Neutrophil (primary cell): ENCODE measurements at regions not wholly inside any gene's neighbourhood (a gene's known extent, or its start where the extent isn't known, plus 50 kb on each side); places are given as distances from the start of the nearest gene placed in this dataset.

ENCODE experiments used
- H3K27ac ChIP-seq: fragments of 200-600 bp; sonication (generic); 2 replicates; pipeline ENCODE4 v1.5.1; 2016; ENCODE audit warnings: mild to moderate bottlenecking, moderate library complexity
- H3K27me3 ChIP-seq: fragments of 200-600 bp; sonication (generic); 2 replicates; pipeline ENCODE4 v1.6.0; 2016; ENCODE audit warnings: mild to moderate bottlenecking
- H3K36me3 ChIP-seq: fragments of 200-600 bp; sonication (generic); 2 replicates; pipeline ENCODE4 v1.5.1; 2017
- H3K4me1 ChIP-seq, 2 experiments: fragments of 200-600 bp in 1 of 2; sonication (generic) in 1 of 2; 1 replicate in 1 of 2; 2 replicates in 1 of 2; pipeline versions ENCODE4 v1.5.1 to v1.6.1; 2013 to 2016; ENCODE audit warnings: low read depth in 1 of 2, low read length in 1 of 2, mild to moderate bottlenecking in 1 of 2, moderate library complexity in 1 of 2; ENCODE audit not compliant: control insufficient read depth in 1 of 2, insufficient read depth in 1 of 2
- H3K4me3 ChIP-seq, 2 experiments: fragments of 200-600 bp in 1 of 2; sonication (generic) in 1 of 2; 1 replicate in 1 of 2; 2 replicates in 1 of 2; pipeline ENCODE4 v1.5.1; 2013 to 2016; ENCODE audit warnings: low read depth in 1 of 2, low read length in 1 of 2, mild to moderate bottlenecking in 1 of 2, moderate library complexity in 1 of 2
- H3K9me3 ChIP-seq: fragments of 200-600 bp; sonication (generic); 2 replicates; pipeline ENCODE4 v1.5.1; 2016
- TF ChIP-seq, protein P1 (sequence below): fragments of 200-600 bp; sonication (generic); IDR thresholded peaks from 2 replicates; pipeline ENCODE4 v1.5.1; 2016; ENCODE audit warnings: antibody characterized with exemption

DNA sequence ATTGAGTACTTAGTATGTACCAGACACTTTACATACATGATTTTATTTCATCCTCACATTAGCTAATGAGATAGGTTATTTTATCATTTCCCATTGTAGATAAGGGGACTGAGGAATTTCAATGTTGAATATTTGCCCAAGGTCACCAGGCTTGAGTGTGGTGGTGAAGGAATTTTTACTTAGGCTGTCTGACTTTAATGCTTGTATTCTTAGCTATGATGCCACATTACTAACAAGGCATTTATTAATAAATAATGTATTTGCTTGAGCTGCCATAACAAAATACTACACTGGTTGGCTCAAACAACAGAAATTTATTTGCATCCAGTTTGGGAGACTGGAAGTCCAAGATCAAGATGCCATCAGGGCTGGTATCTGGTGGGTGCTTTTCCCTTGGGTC lies 250.9 kb downstream of the GPD2 start:
- Histone ChIP-seq H3K4me1 (no peaks in the 10 kb centered on the region), H3K36me3 (no peaks in the 10 kb centered on the region), H3K9me3 (no peaks in the 10 kb centered on the region), H3K27ac (no peak overlapping the region), H3K4me3 (no peak overlapping the region), H3K27me3 (no peaks in the 10 kb centered on the region)
- TF ChIP-seq, protein P1, sequence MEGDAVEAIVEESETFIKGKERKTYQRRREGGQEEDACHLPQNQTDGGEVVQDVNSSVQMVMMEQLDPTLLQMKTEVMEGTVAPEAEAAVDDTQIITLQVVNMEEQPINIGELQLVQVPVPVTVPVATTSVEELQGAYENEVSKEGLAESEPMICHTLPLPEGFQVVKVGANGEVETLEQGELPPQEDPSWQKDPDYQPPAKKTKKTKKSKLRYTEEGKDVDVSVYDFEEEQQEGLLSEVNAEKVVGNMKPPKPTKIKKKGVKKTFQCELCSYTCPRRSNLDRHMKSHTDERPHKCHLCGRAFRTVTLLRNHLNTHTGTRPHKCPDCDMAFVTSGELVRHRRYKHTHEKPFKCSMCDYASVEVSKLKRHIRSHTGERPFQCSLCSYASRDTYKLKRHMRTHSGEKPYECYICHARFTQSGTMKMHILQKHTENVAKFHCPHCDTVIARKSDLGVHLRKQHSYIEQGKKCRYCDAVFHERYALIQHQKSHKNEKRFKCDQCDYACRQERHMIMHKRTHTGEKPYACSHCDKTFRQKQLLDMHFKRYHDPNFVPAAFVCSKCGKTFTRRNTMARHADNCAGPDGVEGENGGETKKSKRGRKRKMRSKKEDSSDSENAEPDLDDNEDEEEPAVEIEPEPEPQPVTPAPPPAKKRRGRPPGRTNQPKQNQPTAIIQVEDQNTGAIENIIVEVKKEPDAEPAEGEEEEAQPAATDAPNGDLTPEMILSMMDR: no peak

DNA sequence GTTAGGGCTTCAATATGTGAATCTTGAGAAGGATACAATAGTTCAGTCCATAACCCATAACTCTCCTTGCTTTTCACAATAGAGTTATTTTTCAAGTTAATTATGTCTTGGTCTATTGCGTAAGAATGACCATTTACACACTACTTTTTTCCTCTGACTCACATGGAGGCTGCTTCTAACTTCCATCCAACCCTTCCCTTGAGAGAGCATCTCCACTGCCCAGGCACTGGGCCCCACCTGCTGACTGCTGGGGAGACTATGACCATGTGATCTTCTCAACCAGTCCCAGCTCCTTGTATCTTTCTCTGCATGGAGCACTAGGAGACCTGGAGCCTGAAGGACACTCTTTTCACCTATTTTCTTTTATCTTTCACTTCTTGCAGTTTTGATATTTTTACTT lies 251.5 kb downstream of the GPD2 start:
- TF ChIP-seq, protein P1: no peak
- H3K27me3 ChIP-seq: no peaks in the 10 kb centered on the region

DNA sequence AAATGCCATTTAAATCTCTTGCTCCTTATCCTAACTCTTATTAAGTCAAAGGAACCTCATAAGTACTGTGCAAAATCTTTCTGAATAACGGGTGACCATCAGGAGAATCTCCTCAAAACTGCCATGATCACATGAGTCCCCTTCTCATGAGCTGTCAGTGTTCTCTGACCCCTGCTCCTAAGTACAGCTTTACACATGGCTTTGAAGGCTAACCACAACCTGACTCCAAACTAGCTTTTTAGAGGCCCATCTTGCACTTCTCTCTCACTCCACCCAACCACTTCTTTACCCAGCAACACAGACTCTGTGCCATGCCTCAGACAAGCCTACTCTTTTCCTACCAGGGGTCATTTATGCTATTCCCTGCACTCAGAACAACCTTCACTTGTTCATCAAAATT lies 253.8 kb downstream of the GPD2 start:
- no peak overlapping the region for H3K4me3 ChIP-seq
- H3K9me3 ChIP-seq: no peaks in the 10 kb centered on the region
- H3K27me3 ChIP-seq: no peaks in the 10 kb centered on the region
- TF ChIP-seq, protein P1: no peak
- H3K27ac ChIP-seq: no peak overlapping the region
- H3K4me1 ChIP-seq: no peaks in the 10 kb centered on the region
- H3K36me3 ChIP-seq: no peaks in the 10 kb centered on the region

More for the DNA sequence above, 251.5 kb downstream of the GPD2 start:
- Histone ChIP-seq H3K36me3 (no peaks in the 10 kb centered on the region), H3K9me3 (no peaks in the 10 kb centered on the region), H3K4me1 (no peaks in the 10 kb centered on the region), H3K4me3 (no peak overlapping the region), H3K27ac (no peak overlapping the region)

DNA sequence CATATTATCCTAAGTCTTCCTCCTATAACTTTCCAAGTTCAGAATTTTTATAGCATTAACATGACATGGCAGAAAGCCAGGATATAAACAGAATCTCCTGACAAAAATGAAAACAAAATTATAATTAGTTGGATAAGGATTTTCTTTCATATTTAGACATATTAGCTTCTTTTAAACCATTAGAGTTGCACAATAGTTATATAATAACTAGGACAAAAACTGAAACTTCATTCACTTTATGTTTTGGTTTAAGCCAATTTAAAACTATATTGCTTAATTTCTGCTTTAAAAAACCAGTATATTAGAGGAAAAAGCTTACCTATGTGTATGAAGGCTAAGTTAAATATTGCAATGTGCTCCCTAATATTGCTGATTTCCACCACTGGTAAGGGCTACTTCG lies 254.8 kb downstream of the GPD2 start:
- Histone ChIP-seq H3K4me3 (no peak overlapping the region), H3K9me3 (no peaks in the 10 kb centered on the region), H3K36me3 (no peaks in the 10 kb centered on the region), H3K4me1 (no peaks in the 10 kb centered on the region), H3K27me3 (no peaks in the 10 kb centered on the region), H3K27ac (no peak overlapping the region)
- TF ChIP-seq, protein P1: no peak

DNA sequence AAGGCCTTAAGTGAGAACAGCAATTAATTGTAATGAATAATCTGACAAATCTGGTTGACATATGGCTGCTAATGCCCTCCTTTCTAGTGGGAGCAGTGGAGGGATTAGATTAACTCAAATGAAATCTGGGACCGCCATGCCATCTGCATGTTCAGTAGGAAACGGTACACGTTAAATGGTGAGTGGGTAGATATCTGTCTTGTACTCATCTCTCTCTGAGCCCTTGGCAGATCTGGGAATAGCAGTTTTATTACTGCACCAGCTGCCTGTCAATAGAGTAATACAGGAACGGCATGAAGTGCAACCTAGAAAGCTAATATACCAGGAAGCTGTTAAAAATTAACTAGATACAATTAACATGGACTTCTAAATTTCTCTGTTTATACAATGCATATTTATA lies 258.8 kb downstream of the GPD2 start:
- Histone ChIP-seq H3K27me3 (no peaks in the 10 kb centered on the region), H3K4me3 (no peak overlapping the region), H3K36me3 (no peaks in the 10 kb centered on the region), H3K9me3 (no peaks in the 10 kb centered on the region), H3K4me1 (no peaks in the 10 kb centered on the region), H3K27ac (no peak overlapping the region)
- TF ChIP-seq, protein P1: no peak

DNA sequence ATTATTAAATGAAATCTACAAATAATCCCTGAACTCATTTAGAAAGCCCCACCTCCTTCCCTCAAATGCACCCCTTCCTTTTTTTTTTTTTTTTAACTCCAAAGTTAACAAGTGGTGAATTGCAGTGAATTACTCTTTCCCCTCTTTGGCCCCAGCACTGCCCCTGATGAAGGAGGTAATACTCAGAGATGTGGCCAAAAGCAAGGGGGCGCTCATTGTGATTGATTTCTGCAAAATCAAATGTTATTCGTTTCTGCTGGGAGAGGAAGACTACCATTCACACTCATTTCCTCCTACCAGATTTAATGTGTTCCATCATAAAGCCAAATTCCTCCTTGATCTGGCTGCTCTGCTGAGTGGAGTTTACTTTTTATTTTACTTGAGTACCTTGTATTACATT lies 259.4 kb downstream of the GPD2 start:
- no peaks in the 10 kb centered on the region for H3K4me1 ChIP-seq
- no peaks in the 10 kb centered on the region for H3K27me3 ChIP-seq
- no peaks in the 10 kb centered on the region for H3K36me3 ChIP-seq
- no peaks in the 10 kb centered on the region for H3K9me3 ChIP-seq
- TF ChIP-seq, protein P1: no peak
- no peak overlapping the region for H3K27ac ChIP-seq
- H3K4me3 ChIP-seq: no peak overlapping the region
